Smooth muscle cell (in vitro differentiated cells): ENCODE measurements at regions not wholly inside any gene's neighbourhood (a gene's known extent, or its start where the extent isn't known, plus 50 kb on each side); places are given as distances from the start of the nearest gene placed in this dataset.

Experiments
- DNase-seq: peaks from one replicate; lab custom pipeline; 2025; ENCODE audit not compliant: unreplicated experiment; lab: John Stamatoyannopoulos, UW
- H2AFZ ChIP-seq: fragments of 200-600 bp; sonication (generic); 2 replicates; pipeline ENCODE4 v1.6.0; 2016; ENCODE audit warnings: antibody characterized with exemption, low read depth, mild to moderate bottlenecking
- H3F3A ChIP-seq: fragments of 200-600 bp; sonication (generic); 2 replicates; pipeline ENCODE4 v1.6.0; 2017; ENCODE audit warnings: antibody characterized with exemption, low read depth
- H3K27ac ChIP-seq: fragments of 200-600 bp; sonication (generic); 2 replicates; pipeline ENCODE4 v1.5.1; 2016; ENCODE audit warnings: low read depth, mild to moderate bottlenecking
- H3K27me3 ChIP-seq: fragments of 200-600 bp; sonication (generic); 2 replicates; pipeline ENCODE4 v1.6.1; 2016; ENCODE audit warnings: low read depth, mild to moderate bottlenecking
- H3K36me3 ChIP-seq: fragments of 200-600 bp; sonication (generic); 2 replicates; pipeline ENCODE4 v1.5.1; 2016; ENCODE audit warnings: low read depth
- H3K4me1 ChIP-seq: fragments of 200-600 bp; sonication (generic); 2 replicates; pipeline ENCODE4 v1.5.1; 2016; ENCODE audit warnings: low read depth
- H3K4me2 ChIP-seq: fragments of 200-600 bp; sonication (generic); 2 replicates; pipeline ENCODE4 v1.6.0; 2016; ENCODE audit warnings: mild to moderate bottlenecking
- H3K4me3 ChIP-seq: fragments of 200-600 bp; sonication (generic); 2 replicates; pipeline ENCODE4 v1.5.1; 2016; ENCODE audit warnings: mild to moderate bottlenecking
- H3K79me2 ChIP-seq: fragments of 200-600 bp; sonication (generic); 2 replicates; pipeline ENCODE4 v1.6.0; 2016; ENCODE audit warnings: low read depth, mild to moderate bottlenecking
- H3K9ac ChIP-seq: fragments of 200-600 bp; sonication (generic); 2 replicates; pipeline ENCODE4 v1.6.0; 2016; ENCODE audit warnings: low read depth
- H3K9me3 ChIP-seq: fragments of 200-600 bp; sonication (generic); replicated peaks from 2 replicates; pipeline ENCODE4 v1.5.1; 2016; ENCODE audit warnings: low read depth
- H4K20me1 ChIP-seq: fragments of 200-600 bp; sonication (generic); 2 replicates; pipeline ENCODE4 v1.6.0; 2016; ENCODE audit warnings: low read depth
- CTCF ChIP-seq: fragments of 200-600 bp; sonication (generic); IDR thresholded peaks from 2 replicates; pipeline ENCODE4 v1.5.1; 2017; ENCODE audit warnings: borderline replicate concordance, mild to moderate bottlenecking, antibody characterized with exemption; ENCODE audit not compliant: insufficient read depth, poor library complexity, severe bottlenecking
- WGBS: methylation state at CpG from one replicate; pipeline ENCODE4 v1.1.7; 2016; ENCODE audit warnings: low lambda C conversion rate; 5-methylcytosine and 5-hydroxymethylcytosine counted together

GRCh38 chr2:76296438-76296837, 585.7 kb upstream of the GCFC2 start:
- no peak overlapping the region for H3K4me2 ChIP-seq
- H2AFZ ChIP-seq: no peak overlapping the region
- no peaks in the 10 kb centered on the region for H3F3A ChIP-seq
- DNase-seq: no peak
- H3K27ac ChIP-seq: no peak overlapping the region
- no peaks in the 10 kb centered on the region for H3K79me2 ChIP-seq
- H3K9ac ChIP-seq: no peak overlapping the region
- H3K27me3 ChIP-seq: peaks cover 12% of the 10 kb centered on the region
- TF ChIP-seq CTCF: no peak
- no peaks in the 10 kb centered on the region for H3K36me3 ChIP-seq
- no peaks in the 10 kb centered on the region for H3K4me1 ChIP-seq
- 97% methylated on average over 3 of the region's 3 CpGs for WGBS
- H3K9me3 ChIP-seq: no peaks in the 10 kb centered on the region
- no peaks in the 10 kb centered on the region for H4K20me1 ChIP-seq
- H3K4me3 ChIP-seq: no peak overlapping the region

GRCh38 chr2:76295762-76296161, 585.0 kb upstream of the GCFC2 start:
- no peak overlapping the region for H2AFZ ChIP-seq
- no peak overlapping the region for H3K4me2 ChIP-seq
- peaks cover 12% of the 10 kb centered on the region for H3K27me3 ChIP-seq
- no peaks in the 10 kb centered on the region for H3K9me3 ChIP-seq
- no peak overlapping the region for H3K27ac ChIP-seq
- H3K36me3 ChIP-seq: no peaks in the 10 kb centered on the region
- no peaks in the 10 kb centered on the region for H3K79me2 ChIP-seq
- no peaks in the 10 kb centered on the region for H3K4me1 ChIP-seq
- no peak for TF ChIP-seq CTCF
- no peak for DNase-seq
- H4K20me1 ChIP-seq: no peaks in the 10 kb centered on the region
- no peaks in the 10 kb centered on the region for H3F3A ChIP-seq
- no peak overlapping the region for H3K4me3 ChIP-seq
- no peak overlapping the region for H3K9ac ChIP-seq

GRCh38 chr2:76288598-76288997, 577.9 kb upstream of the GCFC2 start:
- Histone ChIP-seq H4K20me1 (no peaks in the 10 kb centered on the region), H3K9me3 (no peaks in the 10 kb centered on the region), H3K4me1 (no peaks in the 10 kb centered on the region), H3K9ac (no peak overlapping the region), H2AFZ (no peak overlapping the region), H3K4me2 (no peak overlapping the region), H3K4me3 (no peak overlapping the region), H3K79me2 (no peaks in the 10 kb centered on the region), H3F3A (no peaks in the 10 kb centered on the region), H3K27me3 (no peaks in the 10 kb centered on the region), H3K36me3 (no peaks in the 10 kb centered on the region), H3K27ac (no peak overlapping the region)
- no peak for TF ChIP-seq CTCF
- no peak for DNase-seq
- WGBS: 92% methylated on average over 1 of the region's 1 CpG

- Histone ChIP-seq H3K36me3 (no peaks in the 10 kb centered on the region), H2AFZ (no peak overlapping the region), H3K4me1 (no peaks in the 10 kb centered on the region), H3K9ac (no peak overlapping the region), H3K27ac (no peak overlapping the region), H3K27me3 (no peaks in the 10 kb centered on the region), H3K4me3 (no peak overlapping the region), H3K4me2 (no peak overlapping the region), H3K9me3 (no peaks in the 10 kb centered on the region), H3F3A (no peaks in the 10 kb centered on the region), H3K79me2 (no peaks in the 10 kb centered on the region), H4K20me1 (no peaks in the 10 kb centered on the region)
- no peak for DNase-seq
- WGBS: 74% methylated on average over 2 of the region's 2 CpGs
- TF ChIP-seq CTCF: no peak
These were observed 577.4 kb upstream of the GCFC2 start for GRCh38 chr2:76288146-76288545.
